HUES48 (cell line): ENCODE measurements at regions not wholly inside any gene's neighbourhood (a gene's known extent, or its start where the extent isn't known, plus 50 kb on each side); places are given as distances from the start of the nearest gene placed in this dataset.

Experiments
- H3K27ac ChIP-seq: one replicate; pipeline ENCODE4 v1.7.0; 2013; ENCODE audit warnings: low read depth, low read length, inconsistent platforms
- H3K27me3 ChIP-seq: 2 replicates; pipeline ENCODE4 v1.6.1; 2013; ENCODE audit warnings: mild to moderate bottlenecking, low read length; ENCODE audit not compliant: control insufficient read depth, insufficient read depth
- H3K36me3 ChIP-seq: 2 replicates; pipeline ENCODE4 v1.6.1; 2013; ENCODE audit warnings: low read length; ENCODE audit not compliant: control insufficient read depth, insufficient read depth
- H3K4me1 ChIP-seq: 2 replicates; pipeline ENCODE4 v1.6.1; 2013; ENCODE audit warnings: mild to moderate bottlenecking, low read length; ENCODE audit not compliant: control insufficient read depth, insufficient read depth
- H3K4me3 ChIP-seq: 2 replicates; pipeline ENCODE4 v1.5.1; 2013; ENCODE audit warnings: mild to moderate bottlenecking, low read depth, low read length
- H3K9ac ChIP-seq: 2 replicates; pipeline ENCODE4 v1.6.1; 2013; ENCODE audit warnings: mild to moderate bottlenecking, low read depth, low read length, moderate library complexity
- H3K9me3 ChIP-seq: 2 replicates; pipeline ENCODE4 v1.6.1; 2013; ENCODE audit warnings: low read length; ENCODE audit not compliant: control insufficient read depth, insufficient read depth

GRCh38 chr7:67512481-67512880 is 515.8 kb downstream of the TYW1 start:
- H3K36me3 ChIP-seq, result no peaks in the 10 kb centered on the region
- H3K4me3 ChIP-seq, result no peak overlapping the region
- no peak overlapping the region for H3K9ac ChIP-seq
- no peak overlapping the region for H3K27ac ChIP-seq
- peaks cover 4% of the 10 kb centered on the region; the same call in 1 of the 2 replicates for H3K9me3 ChIP-seq
- no peaks in the 10 kb centered on the region for H3K27me3 ChIP-seq
- 0 out of 2 replicates have a peak, but pooled peaks cover 2% of the 10 kb centered on the region for H3K4me1 ChIP-seq

- Histone ChIP-seq H3K27me3 (no peaks in the 10 kb centered on the region), H3K4me3 (no peak overlapping the region), H3K27ac (no peak overlapping the region), H3K9me3 (peaks cover 27% of the 10 kb centered on the region), H3K4me1 (no peaks in the 10 kb centered on the region), H3K36me3 (no peaks in the 10 kb centered on the region), H3K9ac (no peak overlapping the region)
Observed at GRCh38 chr7:67518580-67518979, 521.9 kb downstream of the TYW1 start.

GRCh38 chr7:67519171-67519570 is 522.5 kb downstream of the TYW1 start:
- Histone ChIP-seq H3K27me3 (no peaks in the 10 kb centered on the region), H3K27ac (no peak overlapping the region), H3K9me3 (peaks cover 33% of the 10 kb centered on the region), H3K4me3 (no peak overlapping the region), H3K4me1 (no peaks in the 10 kb centered on the region), H3K9ac (no peak overlapping the region), H3K36me3 (no peaks in the 10 kb centered on the region)

- no peaks in the 10 kb centered on the region for H3K36me3 ChIP-seq
- H3K27me3 ChIP-seq, result no peaks in the 10 kb centered on the region
- peaks cover 13% of the 10 kb centered on the region for H3K4me1 ChIP-seq
- no peak overlapping the region for H3K9ac ChIP-seq
- H3K27ac ChIP-seq, result no peak overlapping the region
- peaks cover 33% of the 10 kb centered on the region for H3K9me3 ChIP-seq
- H3K4me3 ChIP-seq, result no peak overlapping the region
Observed at GRCh38 chr7:67522504-67522903, 525.9 kb downstream of the TYW1 start.

- H3K4me1 ChIP-seq, result peaks cover 13% of the 10 kb centered on the region
- no peak overlapping the region for H3K4me3 ChIP-seq
- H3K9me3 ChIP-seq, result peaks cover 33% of the 10 kb centered on the region
- no peaks in the 10 kb centered on the region for H3K36me3 ChIP-seq
- H3K9ac ChIP-seq, result no peak overlapping the region
- H3K27me3 ChIP-seq, result no peaks in the 10 kb centered on the region
- H3K27ac ChIP-seq, result no peak overlapping the region
Observed at GRCh38 chr7:67523713-67524112, 527.1 kb downstream of the TYW1 start.

- Histone ChIP-seq H3K27me3 (no peaks in the 10 kb centered on the region), H3K9me3 (peaks cover 32% of the 10 kb centered on the region), H3K36me3 (no peaks in the 10 kb centered on the region), H3K4me1 (peaks cover 13% of the 10 kb centered on the region), H3K4me3 (no peak overlapping the region), H3K27ac (peak overlapping the region; percentile 77), H3K9ac (no peak overlapping the region)
Observed at GRCh38 chr7:67525588-67525987, 529.0 kb downstream of the TYW1 start.

GRCh38 chr7:67535241-67535989 is 538.8 kb downstream of the TYW1 start:
- Histone ChIP-seq H3K36me3 (no peaks in the 10 kb centered on the region), H3K27me3 (no peaks in the 10 kb centered on the region), H3K9me3 (no peaks in the 10 kb centered on the region; the same call in 1 of the 2 replicates), H3K4me1 (no peaks in the 10 kb centered on the region), H3K27ac (no peak overlapping the region), H3K4me3 (no peak overlapping the region), H3K9ac (no peak overlapping the region)

- H3K27ac ChIP-seq, result no peak overlapping the region
- H3K9me3 ChIP-seq, result no peaks in the 10 kb centered on the region; the same call in 1 of the 2 replicates
- no peaks in the 10 kb centered on the region for H3K36me3 ChIP-seq
- H3K27me3 ChIP-seq, result no peaks in the 10 kb centered on the region
- H3K4me3 ChIP-seq, result no peak overlapping the region
- no peak overlapping the region for H3K9ac ChIP-seq
- no peaks in the 10 kb centered on the region for H3K4me1 ChIP-seq
Observed at GRCh38 chr7:67542916-67543315, 546.3 kb downstream of the TYW1 start.

- H3K9ac ChIP-seq, result no peak overlapping the region
- no peaks in the 10 kb centered on the region for H3K4me1 ChIP-seq
- no peaks in the 10 kb centered on the region; the same call in 1 of the 2 replicates for H3K9me3 ChIP-seq
- no peaks in the 10 kb centered on the region for H3K27me3 ChIP-seq
- H3K27ac ChIP-seq, result no peak overlapping the region
- H3K4me3 ChIP-seq, result no peak overlapping the region
- no peaks in the 10 kb centered on the region for H3K36me3 ChIP-seq
Observed at GRCh38 chr7:67547183-67547907, 550.7 kb downstream of the TYW1 start.

GRCh38 chr7:67549126-67549525 is 552.5 kb downstream of the TYW1 start:
- H3K9ac ChIP-seq, result no peak overlapping the region
- H3K36me3 ChIP-seq, result no peaks in the 10 kb centered on the region
- H3K27me3 ChIP-seq, result no peaks in the 10 kb centered on the region
- no peaks in the 10 kb centered on the region; the same call in 1 of the 2 replicates for H3K9me3 ChIP-seq
- no peak overlapping the region for H3K4me3 ChIP-seq
- H3K4me1 ChIP-seq, result no peaks in the 10 kb centered on the region
- H3K27ac ChIP-seq, result no peak overlapping the region

- H3K27me3 ChIP-seq, result no peaks in the 10 kb centered on the region
- no peak overlapping the region for H3K9ac ChIP-seq
- no peaks in the 10 kb centered on the region for H3K4me1 ChIP-seq
- no peaks in the 10 kb centered on the region for H3K36me3 ChIP-seq
- no peaks in the 10 kb centered on the region for H3K9me3 ChIP-seq
- no peak overlapping the region for H3K4me3 ChIP-seq
- no peak overlapping the region for H3K27ac ChIP-seq
Observed at GRCh38 chr7:67550801-67551436, 554.3 kb downstream of the TYW1 start.
